Ishikawa (cell line): ENCODE measurements at regions not wholly inside any gene's neighbourhood (a gene's known extent, or its start where the extent isn't known, plus 50 kb on each side); places are given as distances from the start of the nearest gene placed in this dataset.

Source experiments
- CEBPB ChIP-seq: IDR thresholded peaks from 2 replicates; pipeline ENCODE4 v1.6.1; 2012
- CREB1 ChIP-seq: IDR thresholded peaks from 2 replicates; pipeline ENCODE4 v1.6.1; 2012; ENCODE audit warnings: low read depth
- EP300 ChIP-seq: IDR thresholded peaks from 2 replicates; pipeline ENCODE4 v1.6.1; 2012; ENCODE audit warnings: borderline replicate concordance
- FOXM1 ChIP-seq: IDR thresholded peaks from 2 replicates; pipeline ENCODE4 v1.6.1; 2012; ENCODE audit warnings: low read depth, borderline replicate concordance
- NFIC ChIP-seq: IDR thresholded peaks from 2 replicates; pipeline ENCODE4 v1.6.1; 2012
- RAD21 ChIP-seq: IDR thresholded peaks from 2 replicates; pipeline ENCODE4 v1.6.1; 2012; ENCODE audit warnings: low read depth
- TAF1 ChIP-seq: IDR thresholded peaks from 2 replicates; pipeline ENCODE4 v1.6.1; 2012; ENCODE audit warnings: low read depth, mild to moderate bottlenecking
- TCF12 ChIP-seq: IDR thresholded peaks from 2 replicates; pipeline ENCODE4 v1.6.1; 2012; ENCODE audit warnings: low read depth
- TEAD4 ChIP-seq: IDR thresholded peaks from 2 replicates; pipeline ENCODE4 v1.6.1; 2012
- YY1 ChIP-seq: IDR thresholded peaks from 2 replicates; pipeline ENCODE4 v1.6.1; 2012; ENCODE audit warnings: low read depth
- ZBTB7A ChIP-seq: IDR thresholded peaks from 2 replicates; pipeline ENCODE4 v1.6.1; 2012; ENCODE audit warnings: low read depth
- TF ChIP-seq, protein P1 (sequence below): IDR thresholded peaks from 2 replicates; pipeline ENCODE4 v1.6.1; 2012
- TF ChIP-seq, protein P2 (sequence below): IDR thresholded peaks from 2 replicates; pipeline ENCODE4 v1.6.1; 2012
- TF ChIP-seq, protein P3 (sequence below): IDR thresholded peaks from 2 replicates; pipeline ENCODE4 v1.6.1; 2012; ENCODE audit warnings: low read depth, mild to moderate bottlenecking

DNA sequence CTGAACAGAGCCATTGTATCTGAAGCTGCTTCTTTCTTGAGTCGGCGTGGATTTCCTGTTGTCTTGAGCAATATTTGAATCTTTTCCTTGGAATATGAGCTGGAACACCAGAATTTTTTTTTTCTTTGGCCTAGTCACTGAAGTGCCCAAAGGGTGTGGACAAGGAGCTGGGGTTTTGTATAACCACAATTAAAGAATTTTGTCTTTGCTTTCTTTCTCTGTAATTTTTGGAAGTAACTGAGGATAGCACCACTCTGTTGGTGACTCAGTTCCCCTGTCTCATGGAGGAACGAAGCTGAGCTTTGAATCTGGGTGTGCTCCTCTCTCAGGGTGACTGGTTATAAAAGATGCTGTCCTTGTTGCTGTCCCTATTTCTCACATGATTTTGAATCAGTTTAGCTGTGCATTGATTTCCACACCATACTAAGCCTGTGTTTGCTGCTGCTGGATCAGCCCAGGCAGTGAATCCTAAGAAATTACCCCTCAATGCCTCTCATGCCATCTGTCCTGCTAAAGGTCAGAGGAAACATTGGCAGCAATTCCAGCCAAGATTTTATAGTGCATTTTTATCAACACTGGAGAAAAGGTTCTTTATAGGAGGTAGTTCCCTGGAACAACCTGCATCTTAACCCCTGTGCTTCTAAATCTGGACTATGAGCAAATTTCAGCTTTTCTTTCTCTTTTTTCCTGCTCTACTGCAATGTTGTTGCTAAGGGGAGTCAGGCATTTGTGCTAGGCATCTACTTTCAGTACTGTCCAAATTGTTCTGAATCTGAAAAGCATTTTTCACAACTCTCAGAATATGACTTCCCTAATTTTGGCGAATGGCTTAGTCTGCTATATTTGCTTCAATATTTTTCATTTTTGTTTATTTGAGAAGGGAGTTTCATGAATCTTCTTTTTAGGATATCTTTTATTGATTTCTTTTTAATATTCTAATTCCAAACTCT, 540.8 kb downstream of the SOX6 start:
- no peak for TF ChIP-seq RAD21
- TF ChIP-seq, protein P1, sequence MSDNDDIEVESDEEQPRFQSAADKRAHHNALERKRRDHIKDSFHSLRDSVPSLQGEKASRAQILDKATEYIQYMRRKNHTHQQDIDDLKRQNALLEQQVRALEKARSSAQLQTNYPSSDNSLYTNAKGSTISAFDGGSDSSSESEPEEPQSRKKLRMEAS = no peak
- TF ChIP-seq YY1 = no peak
- no peak for TF ChIP-seq CREB1
- TF ChIP-seq, protein P2, sequence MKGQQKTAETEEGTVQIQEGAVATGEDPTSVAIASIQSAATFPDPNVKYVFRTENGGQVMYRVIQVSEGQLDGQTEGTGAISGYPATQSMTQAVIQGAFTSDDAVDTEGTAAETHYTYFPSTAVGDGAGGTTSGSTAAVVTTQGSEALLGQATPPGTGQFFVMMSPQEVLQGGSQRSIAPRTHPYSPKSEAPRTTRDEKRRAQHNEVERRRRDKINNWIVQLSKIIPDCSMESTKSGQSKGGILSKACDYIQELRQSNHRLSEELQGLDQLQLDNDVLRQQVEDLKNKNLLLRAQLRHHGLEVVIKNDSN = no peak
- no peak for TF ChIP-seq EP300
- TF ChIP-seq TEAD4 = no peak
- no peak for TF ChIP-seq NFIC
- TF ChIP-seq, protein P3, sequence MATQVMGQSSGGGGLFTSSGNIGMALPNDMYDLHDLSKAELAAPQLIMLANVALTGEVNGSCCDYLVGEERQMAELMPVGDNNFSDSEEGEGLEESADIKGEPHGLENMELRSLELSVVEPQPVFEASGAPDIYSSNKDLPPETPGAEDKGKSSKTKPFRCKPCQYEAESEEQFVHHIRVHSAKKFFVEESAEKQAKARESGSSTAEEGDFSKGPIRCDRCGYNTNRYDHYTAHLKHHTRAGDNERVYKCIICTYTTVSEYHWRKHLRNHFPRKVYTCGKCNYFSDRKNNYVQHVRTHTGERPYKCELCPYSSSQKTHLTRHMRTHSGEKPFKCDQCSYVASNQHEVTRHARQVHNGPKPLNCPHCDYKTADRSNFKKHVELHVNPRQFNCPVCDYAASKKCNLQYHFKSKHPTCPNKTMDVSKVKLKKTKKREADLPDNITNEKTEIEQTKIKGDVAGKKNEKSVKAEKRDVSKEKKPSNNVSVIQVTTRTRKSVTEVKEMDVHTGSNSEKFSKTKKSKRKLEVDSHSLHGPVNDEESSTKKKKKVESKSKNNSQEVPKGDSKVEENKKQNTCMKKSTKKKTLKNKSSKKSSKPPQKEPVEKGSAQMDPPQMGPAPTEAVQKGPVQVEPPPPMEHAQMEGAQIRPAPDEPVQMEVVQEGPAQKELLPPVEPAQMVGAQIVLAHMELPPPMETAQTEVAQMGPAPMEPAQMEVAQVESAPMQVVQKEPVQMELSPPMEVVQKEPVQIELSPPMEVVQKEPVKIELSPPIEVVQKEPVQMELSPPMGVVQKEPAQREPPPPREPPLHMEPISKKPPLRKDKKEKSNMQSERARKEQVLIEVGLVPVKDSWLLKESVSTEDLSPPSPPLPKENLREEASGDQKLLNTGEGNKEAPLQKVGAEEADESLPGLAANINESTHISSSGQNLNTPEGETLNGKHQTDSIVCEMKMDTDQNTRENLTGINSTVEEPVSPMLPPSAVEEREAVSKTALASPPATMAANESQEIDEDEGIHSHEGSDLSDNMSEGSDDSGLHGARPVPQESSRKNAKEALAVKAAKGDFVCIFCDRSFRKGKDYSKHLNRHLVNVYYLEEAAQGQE = no peak
- TF ChIP-seq TAF1 = no peak
- no peak for TF ChIP-seq ZBTB7A
- no peak for TF ChIP-seq CEBPB
- no peak for TF ChIP-seq FOXM1
- TF ChIP-seq TCF12 = no peak
